ENCODE measurements at regions not wholly inside any gene's neighbourhood (a gene's known extent, or its start where the extent isn't known, plus 50 kb on each side); places are given as distances from the start of the nearest gene placed in this dataset.

DNA sequence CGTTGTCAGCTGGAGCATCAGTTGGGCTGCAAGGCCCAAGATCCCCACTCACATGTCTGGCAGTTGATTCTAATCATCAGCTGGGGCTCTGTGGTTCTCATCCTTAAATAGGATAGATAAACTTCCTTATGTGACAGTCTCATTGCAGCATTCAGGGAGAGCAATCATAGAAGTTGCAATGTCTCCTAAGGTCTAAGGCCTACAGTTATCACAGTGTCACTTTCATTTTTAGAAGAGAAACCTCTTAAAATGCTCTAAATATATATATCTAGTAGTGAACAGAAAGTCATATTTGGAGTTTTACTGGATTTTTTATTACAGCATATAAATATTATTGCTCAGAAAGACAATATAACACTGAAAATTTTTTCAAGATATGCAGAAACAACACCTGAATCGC, 226.0 kb upstream of the PPP1R2C start:
- Mint-ChIP-seq H3K9me3 (ENCODE audit: unreplicated experiment) (no peaks in the 10 kb centered on the region), H3K27me3 (ENCODE audit: unreplicated experiment) (no peaks in the 10 kb centered on the region), H3K4me3 (ENCODE audit: unreplicated experiment) (no peak overlapping the region), H3K27ac (ENCODE audit: unreplicated experiment) (no peak overlapping the region), H3K36me3 (ENCODE audit: low read depth, unreplicated experiment) (no peaks in the 10 kb centered on the region), H3K4me1 (ENCODE audit: unreplicated experiment) (peaks cover 3% of the 10 kb centered on the region)
- no peak for DNase-seq (ENCODE audit: low spot score)
- TF ChIP-seq, protein P1, sequence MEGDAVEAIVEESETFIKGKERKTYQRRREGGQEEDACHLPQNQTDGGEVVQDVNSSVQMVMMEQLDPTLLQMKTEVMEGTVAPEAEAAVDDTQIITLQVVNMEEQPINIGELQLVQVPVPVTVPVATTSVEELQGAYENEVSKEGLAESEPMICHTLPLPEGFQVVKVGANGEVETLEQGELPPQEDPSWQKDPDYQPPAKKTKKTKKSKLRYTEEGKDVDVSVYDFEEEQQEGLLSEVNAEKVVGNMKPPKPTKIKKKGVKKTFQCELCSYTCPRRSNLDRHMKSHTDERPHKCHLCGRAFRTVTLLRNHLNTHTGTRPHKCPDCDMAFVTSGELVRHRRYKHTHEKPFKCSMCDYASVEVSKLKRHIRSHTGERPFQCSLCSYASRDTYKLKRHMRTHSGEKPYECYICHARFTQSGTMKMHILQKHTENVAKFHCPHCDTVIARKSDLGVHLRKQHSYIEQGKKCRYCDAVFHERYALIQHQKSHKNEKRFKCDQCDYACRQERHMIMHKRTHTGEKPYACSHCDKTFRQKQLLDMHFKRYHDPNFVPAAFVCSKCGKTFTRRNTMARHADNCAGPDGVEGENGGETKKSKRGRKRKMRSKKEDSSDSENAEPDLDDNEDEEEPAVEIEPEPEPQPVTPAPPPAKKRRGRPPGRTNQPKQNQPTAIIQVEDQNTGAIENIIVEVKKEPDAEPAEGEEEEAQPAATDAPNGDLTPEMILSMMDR (IDR thresholded peaks at IDR 0.05; ENCODE audit: unreplicated experiment) = no peak

DNA sequence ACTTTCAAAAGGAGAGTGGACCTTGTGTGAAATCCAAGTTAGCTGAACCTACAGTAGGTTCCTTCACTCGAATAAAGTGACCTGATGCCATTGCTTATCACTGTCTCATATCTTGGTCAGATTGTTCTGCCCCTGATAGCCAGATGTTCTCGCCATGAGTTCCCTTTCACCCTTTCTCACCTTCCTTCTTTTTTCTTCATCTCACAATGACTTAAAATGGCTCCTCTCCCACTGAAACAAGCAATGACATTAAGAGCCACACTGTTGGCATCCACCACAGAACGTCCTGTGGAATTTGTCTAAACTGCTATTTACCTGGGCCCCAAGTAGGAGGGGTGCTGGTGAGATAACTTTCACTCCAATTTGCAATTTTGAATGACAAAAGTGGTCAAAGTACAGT, 227.6 kb upstream of the PPP1R2C start:
- Mint-ChIP-seq H3K36me3 (ENCODE audit: low read depth, unreplicated experiment) (no peaks in the 10 kb centered on the region), H3K27me3 (ENCODE audit: unreplicated experiment) (no peaks in the 10 kb centered on the region), H3K9me3 (ENCODE audit: unreplicated experiment) (no peaks in the 10 kb centered on the region), H3K4me3 (ENCODE audit: unreplicated experiment) (no peak overlapping the region), H3K4me1 (ENCODE audit: unreplicated experiment) (peaks cover 3% of the 10 kb centered on the region), H3K27ac (ENCODE audit: unreplicated experiment) (no peak overlapping the region)
- DNase-seq (ENCODE audit: low spot score) = no peak
- TF ChIP-seq, protein P1 (IDR thresholded peaks at IDR 0.05; ENCODE audit: unreplicated experiment) = no peak

DNA sequence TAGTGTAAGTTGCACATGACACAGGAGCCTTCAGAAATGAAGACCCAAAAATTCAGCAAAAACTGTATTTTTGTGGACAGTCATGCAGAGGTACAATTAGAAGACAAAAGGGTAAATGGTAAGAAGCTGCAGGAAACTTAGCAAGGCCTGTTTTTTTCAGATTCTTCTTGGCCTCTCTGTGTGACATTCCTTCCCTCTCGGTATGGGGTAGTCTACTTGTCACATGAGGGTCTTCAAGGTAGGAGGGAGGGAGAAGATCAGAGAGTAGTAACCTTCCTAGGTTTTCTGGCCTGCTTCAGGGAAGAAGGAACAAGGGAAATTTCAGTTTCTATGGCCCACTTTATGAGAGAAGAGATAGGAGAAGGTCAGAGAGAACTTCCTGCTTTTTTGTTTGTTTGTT, 230.4 kb upstream of the PPP1R2C start:
- TF ChIP-seq, protein P1 (IDR thresholded peaks at IDR 0.05; ENCODE audit: unreplicated experiment) = no peak
- Mint-ChIP-seq H3K4me1 (ENCODE audit: unreplicated experiment) (peaks cover 3% of the 10 kb centered on the region), H3K36me3 (ENCODE audit: low read depth, unreplicated experiment) (no peaks in the 10 kb centered on the region), H3K4me3 (ENCODE audit: unreplicated experiment) (no peak overlapping the region), H3K9me3 (ENCODE audit: unreplicated experiment) (no peaks in the 10 kb centered on the region), H3K27me3 (ENCODE audit: unreplicated experiment) (no peaks in the 10 kb centered on the region), H3K27ac (ENCODE audit: unreplicated experiment) (no peak overlapping the region)
- no peak for DNase-seq (ENCODE audit: low spot score)

DNA sequence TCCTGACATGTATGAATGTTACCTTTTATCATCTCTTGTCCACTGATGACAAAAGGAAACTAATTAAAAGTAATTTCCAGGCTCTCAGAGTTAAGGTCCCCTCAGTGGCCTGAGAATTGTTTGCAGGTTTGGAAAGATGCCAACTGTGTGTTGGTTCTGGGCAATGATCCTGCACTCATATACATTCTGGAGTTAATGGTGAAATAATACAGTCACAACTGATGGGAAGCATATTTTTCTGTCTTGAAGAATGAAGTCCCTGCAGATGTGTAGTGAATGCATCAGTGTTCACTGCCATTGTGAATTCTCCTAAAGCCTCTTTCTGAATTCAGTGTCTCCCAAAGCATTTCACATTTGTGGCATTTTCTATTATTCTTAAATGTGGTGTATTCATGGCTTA, 238.1 kb upstream of the PPP1R2C start:
- Mint-ChIP-seq H3K36me3 (ENCODE audit: low read depth, unreplicated experiment) (no peaks in the 10 kb centered on the region), H3K4me3 (ENCODE audit: unreplicated experiment) (no peak overlapping the region), H3K4me1 (ENCODE audit: unreplicated experiment) (no peaks in the 10 kb centered on the region), H3K9me3 (ENCODE audit: unreplicated experiment) (no peaks in the 10 kb centered on the region), H3K27me3 (ENCODE audit: unreplicated experiment) (no peaks in the 10 kb centered on the region), H3K27ac (ENCODE audit: unreplicated experiment) (no peak overlapping the region)
- TF ChIP-seq, protein P1 (IDR thresholded peaks at IDR 0.05; ENCODE audit: unreplicated experiment) = no peak
- no peak for DNase-seq (ENCODE audit: low spot score)

DNA sequence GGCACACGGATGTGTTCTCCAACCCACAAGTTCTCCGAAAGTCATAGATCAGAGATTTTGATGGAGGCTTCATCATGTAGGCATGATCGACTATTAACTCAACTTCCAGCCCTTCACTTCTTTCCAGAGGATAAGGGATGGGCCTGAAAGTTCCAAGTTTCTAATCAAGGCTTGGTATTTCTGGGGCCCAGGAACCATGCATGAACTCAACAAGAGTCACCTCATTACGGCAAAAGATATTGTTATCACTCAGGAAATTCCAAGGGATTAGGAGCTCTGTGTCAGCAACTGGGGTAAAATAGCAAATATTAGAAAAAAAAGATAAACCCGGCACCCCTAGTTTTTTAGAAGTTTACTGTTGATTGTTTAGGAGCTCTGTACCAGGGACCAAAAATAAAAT, 240.1 kb upstream of the PPP1R2C start:
- no peaks in the 10 kb centered on the region for H3K9me3 Mint-ChIP-seq (ENCODE audit: unreplicated experiment)
- no peaks in the 10 kb centered on the region for H3K27me3 Mint-ChIP-seq (ENCODE audit: unreplicated experiment)
- no peak overlapping the region for H3K27ac Mint-ChIP-seq (ENCODE audit: unreplicated experiment)
- TF ChIP-seq, protein P1 (IDR thresholded peaks at IDR 0.05; ENCODE audit: unreplicated experiment) = no peak
- DNase-seq (ENCODE audit: low spot score) = no peak
- H3K4me1 Mint-ChIP-seq (ENCODE audit: unreplicated experiment) = no peaks in the 10 kb centered on the region
- peaks cover 3% of the 10 kb centered on the region for H3K36me3 Mint-ChIP-seq (ENCODE audit: low read depth, unreplicated experiment)
- no peak overlapping the region for H3K4me3 Mint-ChIP-seq (ENCODE audit: unreplicated experiment)

Data from endothelial cell (in vitro differentiated cells).